IMR-90 (cell line): ENCODE measurements at regions not wholly inside any gene's neighbourhood (a gene's known extent, or its start where the extent isn't known, plus 50 kb on each side); places are given as distances from the start of the nearest gene placed in this dataset.

Source experiments
- ATAC-seq: fragments of 200-7000 bp; cut with Tn5 transposase; 2 replicates; pipeline ENCODE4 v1.9.1; 2020; ENCODE audit warnings: low read depth, mild to moderate bottlenecking, moderate library complexity
- BruUV-seq: library from RNA; stranded (reverse); fragments of 400-500 nt; replicated peaks from 2 replicates; lab custom pipeline; 2021; lab: Mats Ljungman, UMichigan
- CTCF ChIA-PET: fragments of 300-600 bp; formaldehyde crosslinking; extraction: SDS; loops from one replicate; lab custom pipeline; 2021; ENCODE audit warnings: antibody characterized with exemption; lab: Yijun Ruan, JAX
- POLR2A ChIA-PET: fragments of 300-600 bp; sonication (Branson Sonifier 250); formaldehyde crosslinking; loops from one replicate; lab custom pipeline; 2022; ENCODE audit warnings: antibody characterized with exemption; ENCODE audit not compliant: unreplicated experiment; lab: Charles Lee
- DNase-seq: peaks from one replicate; pipeline ENCODE4 v3.0.0; 2013
- H2AFZ ChIP-seq: replicated peaks from 2 replicates; pipeline ENCODE3; 2013; ENCODE audit warnings: low read length, mild to moderate bottlenecking; ENCODE audit not compliant: poor library complexity
- H2AK5ac ChIP-seq: 2 replicates; pipeline ENCODE4 v1.6.1; 2013; ENCODE audit warnings: low read depth, low read length, inconsistent platforms
- H2AK9ac ChIP-seq: replicated peaks from 2 replicates; pipeline ENCODE3; 2013; ENCODE audit warnings: mild to moderate bottlenecking, low read depth, low read length, moderate library complexity; ENCODE audit not compliant: poor library complexity
- H2BK120ac ChIP-seq: 2 replicates; pipeline ENCODE4 v1.6.1; 2013; ENCODE audit warnings: low read depth, low read length, inconsistent platforms
- H2BK15ac ChIP-seq: 3 replicates; pipeline ENCODE4 v1.6.1; 2013; ENCODE audit warnings: low read depth, low read length, inconsistent platforms
- H2BK20ac ChIP-seq: 2 replicates; pipeline ENCODE4 v1.6.1; 2013; ENCODE audit warnings: low read depth, mild to moderate bottlenecking, inconsistent platforms, low read length, moderate library complexity
- H2BK5ac ChIP-seq: 2 replicates; pipeline ENCODE4 v1.6.1; 2013; ENCODE audit warnings: mild to moderate bottlenecking, low read depth, low read length, inconsistent platforms; ENCODE audit not compliant: poor library complexity, severe bottlenecking
- H3K14ac ChIP-seq: replicated peaks from 2 replicates; pipeline ENCODE4 v1.6.1; 2013; ENCODE audit warnings: low read depth, low read length, inconsistent platforms
- H3K18ac ChIP-seq: 2 replicates; pipeline ENCODE4 v1.6.1; 2013; ENCODE audit warnings: low read depth, low read length, control low read depth
- H3K23ac ChIP-seq: 2 replicates; pipeline ENCODE4 v1.6.1; 2013; ENCODE audit warnings: low read depth, low read length, inconsistent platforms
- H3K27ac ChIP-seq: 2 replicates; pipeline ENCODE4 v1.5.1; 2013; ENCODE audit warnings: mild to moderate bottlenecking, control low read depth, low read length; ENCODE audit not compliant: insufficient read depth
- H3K27me3 ChIP-seq: 2 replicates; pipeline ENCODE4 v1.6.1; 2013; ENCODE audit warnings: low read length; ENCODE audit not compliant: control insufficient read depth, insufficient read depth
- H3K36me3 ChIP-seq: 2 replicates; pipeline ENCODE4 v1.6.1; 2013; ENCODE audit warnings: low read length, mixed read lengths; ENCODE audit not compliant: control insufficient read depth, insufficient read depth
- H3K4ac ChIP-seq: 2 replicates; pipeline ENCODE4 v1.6.1; 2013; ENCODE audit warnings: low read depth, low read length, inconsistent platforms
- H3K4me1 ChIP-seq: 2 replicates; pipeline ENCODE4 v1.6.1; 2013; ENCODE audit warnings: low read length, mixed read lengths; ENCODE audit not compliant: control insufficient read depth, insufficient read depth
- H3K4me2 ChIP-seq: 2 replicates; pipeline ENCODE4 v1.6.1; 2013; ENCODE audit warnings: low read depth, mild to moderate bottlenecking, control low read depth, low read length, moderate library complexity
- H3K4me3 ChIP-seq: 2 replicates; pipeline ENCODE4 v1.5.1; 2013; ENCODE audit warnings: low read depth, mild to moderate bottlenecking, control low read depth, low read length, moderate library complexity; ENCODE audit not compliant: insufficient read depth
- H3K56ac ChIP-seq: 2 replicates; pipeline ENCODE4 v1.6.1; 2013; ENCODE audit warnings: low read length, inconsistent platforms; ENCODE audit not compliant: insufficient read depth; ENCODE audit errors: extremely low read depth
- H3K79me1 ChIP-seq, 2 experiments: 2 replicates each; pipeline ENCODE4 v1.6.1; 2013; ENCODE audit warnings: low read length in 2 of 2, inconsistent platforms in 1 of 2, low read depth in 1 of 2
- H3K9ac ChIP-seq: 2 replicates; pipeline ENCODE4 v1.6.1; 2013; ENCODE audit warnings: low read depth, low read length, control low read depth
- H3K9me1 ChIP-seq: 2 replicates; pipeline ENCODE4 v1.6.1; 2013; ENCODE audit warnings: low read length, inconsistent platforms; ENCODE audit not compliant: insufficient read depth
- H3K9me3 ChIP-seq: 2 replicates; pipeline ENCODE4 v1.6.1; 2013; ENCODE audit warnings: low read length; ENCODE audit not compliant: control insufficient read depth, insufficient read depth
- H4K20me1 ChIP-seq: 2 replicates; pipeline ENCODE4 v1.6.1; 2013; ENCODE audit warnings: low read length, inconsistent platforms; ENCODE audit not compliant: insufficient read depth
- H4K5ac ChIP-seq: 2 replicates; pipeline ENCODE4 v1.6.1; 2013; ENCODE audit warnings: mild to moderate bottlenecking, low read depth, low read length, control low read depth
- H4K8ac ChIP-seq, 2 experiments: 2 replicates each; pipeline ENCODE4 v1.6.1; 2013; ENCODE audit warnings: low read depth in 2 of 2, low read length in 2 of 2, control low read depth in 1 of 2, inconsistent platforms in 1 of 2
- H4K91ac ChIP-seq: 2 replicates; pipeline ENCODE4 v1.6.1; 2013; ENCODE audit warnings: low read depth, low read length, inconsistent platforms; ENCODE audit not compliant: insufficient read depth
- ELK1 ChIP-seq: fragments of 150-350 bp; IDR thresholded peaks from 2 replicates; pipeline ENCODE4 v1.6.1; 2016; ENCODE audit warnings: low read depth, mild to moderate bottlenecking, low read length, moderate library complexity, borderline replicate concordance
- dilution Hi-C: fragments of 300-500 bp; cut with HindIII; formaldehyde crosslinking; loops from one replicate; pipeline ENCODE4 v1.14.3; 2018; ENCODE audit warnings: low sequenced_read_pairs; ENCODE audit not compliant: unreplicated experiment
- in situ Hi-C: fragments of 300-500 bp; cut with MboI; formaldehyde crosslinking; loops from 3 replicates; pipeline ENCODE4 v1.14.3; 2019; ENCODE audit warnings: low sequenced_read_pairs, inconsistent platforms, mixed read lengths
- intact Hi-C: fragments of 100-400 bp; cut with micrococcal nuclease; formaldehyde crosslinking; loops from 2 replicates; pipeline ENCODE4 v1.10.0; 2022

DNA sequence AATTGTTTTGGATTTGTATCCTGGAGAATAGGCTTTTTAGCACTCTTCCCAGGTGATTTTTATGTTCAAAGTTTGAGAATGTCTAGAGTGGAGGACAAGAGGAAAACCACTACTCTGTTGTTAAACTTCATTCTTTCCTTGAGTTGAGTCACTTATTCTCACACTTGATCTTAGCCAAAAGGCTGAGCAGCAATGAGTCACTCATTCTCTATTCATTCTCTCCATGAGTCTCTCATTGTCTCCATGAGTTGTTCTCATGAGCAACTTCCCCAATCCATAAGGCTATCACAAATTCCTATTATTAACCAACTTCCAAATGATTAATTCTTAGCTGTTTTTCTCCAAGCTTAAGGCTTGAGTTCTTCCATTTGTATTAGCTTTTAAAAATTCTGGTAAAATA lies 1393.3 kb downstream of the CDH8 start:
- Histone ChIP-seq H3K9ac (no peak overlapping the region), H3K79me1 (no peaks in the 10 kb centered on the region), H2BK5ac (no peak overlapping the region), H3K18ac (no peak overlapping the region), H4K5ac (no peak overlapping the region), H3K9me1 (no peaks in the 10 kb centered on the region), H3K4me2 (no peak overlapping the region), H3K9me3 (peaks cover 7% of the 10 kb centered on the region), H4K91ac (no peak overlapping the region), H3K27me3 (no peaks in the 10 kb centered on the region), H3K4me3 (no peak overlapping the region), H2AFZ (no peak overlapping the region), H2BK120ac (no peak overlapping the region), H3K27ac (no peak overlapping the region), H3K4ac (no peak overlapping the region), H2BK15ac (no peak overlapping the region), H3K36me3 (no peaks in the 10 kb centered on the region), H3K56ac (no peak overlapping the region), H4K8ac (no peak overlapping the region), H4K20me1 (no peaks in the 10 kb centered on the region), H2BK20ac (no peak overlapping the region), H3K14ac (no peak overlapping the region), H3K23ac (no peak overlapping the region), H3K4me1 (no peaks in the 10 kb centered on the region), H2AK5ac (no peak overlapping the region), H2AK9ac (no peak overlapping the region)
- no peak for TF ChIP-seq ELK1
- dilution Hi-C loops: no loop called here
- intact Hi-C loops: no loop called here
- in situ Hi-C loops: no loop called here
- ATAC-seq: no peak
- DNase-seq: no peak
- ChIA-PET POLR2A (no interaction called here), CTCF (no interaction called here)
- no TSS peak for BruUV-seq
